Stimulated activated effector memory CD8-positive, alpha-beta T cell treated with anti-CD3 and anti-CD28 coated beads, Interleukin-12 subunit alpha, Interleukin-12 subunit beta, amount 100 ng/mL, for 72 hours (primary cell): ENCODE measurements at regions not wholly inside any gene's neighbourhood (a gene's known extent, or its start where the extent isn't known, plus 50 kb on each side); places are given as distances from the start of the nearest gene placed in this dataset.
A peak's percentile ranks its signal among the peaks of the same experiment; 100 is the strongest.

Experiments
- ATAC-seq: fragments of 150-1000 bp; cut with Tn5 transposase; 2 replicates; pipeline ENCODE4 v1.10.0; 2021
- DNase-seq, 2 donors: peaks; one replicate each; pipeline ENCODE4 v3.0.0; 2021 to 2022; ENCODE audit warnings: low spot score in 2 of 2
- H3K27ac Mint-ChIP-seq: one replicate; pipeline ENCODE4 v1.8.0; 2022; ENCODE audit warnings: mild to moderate bottlenecking, mixed read lengths
- H3K36me3 Mint-ChIP-seq: one replicate; pipeline ENCODE4 v1.8.0; 2022; ENCODE audit warnings: mild to moderate bottlenecking, mixed read lengths
- H3K4me1 Mint-ChIP-seq: one replicate; pipeline ENCODE4 v1.8.0; 2022; ENCODE audit warnings: mixed read lengths
- H3K4me3 Mint-ChIP-seq: one replicate; pipeline ENCODE4 v1.8.0; 2022; ENCODE audit warnings: mild to moderate bottlenecking, mixed read lengths
- H3K9me3 Mint-ChIP-seq: one replicate; pipeline ENCODE4 v1.8.0; 2022; ENCODE audit warnings: mixed read lengths

GRCh38 chr4:35965300-35965699 lies 279.0 kb downstream of the ARAP2 start:
- H3K4me1 Mint-ChIP-seq: peaks cover 12% of the 10 kb centered on the region
- no peaks in the 10 kb centered on the region for H3K36me3 Mint-ChIP-seq
- DNase-seq: no peak
- no peak overlapping the region for H3K27ac Mint-ChIP-seq
- no peak for ATAC-seq
- H3K4me3 Mint-ChIP-seq: no peak overlapping the region
- no peaks in the 10 kb centered on the region for H3K9me3 Mint-ChIP-seq

DNA sequence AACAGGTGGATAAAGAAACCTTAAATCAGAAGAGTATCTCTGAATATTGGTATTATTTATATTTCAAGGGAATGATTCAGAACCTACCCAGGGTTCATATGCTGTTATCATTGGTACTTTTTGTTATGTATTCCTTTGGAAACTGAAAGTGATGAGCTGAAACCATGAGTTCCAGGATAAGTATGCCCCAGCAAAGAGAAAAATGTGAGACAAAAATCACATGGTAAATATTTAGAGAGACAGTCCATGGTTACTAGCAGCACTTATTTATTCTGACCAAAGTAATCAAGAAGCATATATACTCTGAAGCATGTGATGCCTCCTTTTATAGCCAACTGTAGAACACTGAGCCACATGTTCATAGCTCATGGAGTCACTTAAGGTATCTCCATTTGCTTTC lies 277.7 kb downstream of the ARAP2 start:
- Mint-ChIP-seq H3K4me1 (peaks cover 17% of the 10 kb centered on the region), H3K36me3 (no peaks in the 10 kb centered on the region), H3K9me3 (no peaks in the 10 kb centered on the region), H3K27ac (no peak overlapping the region), H3K4me3 (no peak overlapping the region)
- no peak for DNase-seq
- no peak for ATAC-seq

DNA sequence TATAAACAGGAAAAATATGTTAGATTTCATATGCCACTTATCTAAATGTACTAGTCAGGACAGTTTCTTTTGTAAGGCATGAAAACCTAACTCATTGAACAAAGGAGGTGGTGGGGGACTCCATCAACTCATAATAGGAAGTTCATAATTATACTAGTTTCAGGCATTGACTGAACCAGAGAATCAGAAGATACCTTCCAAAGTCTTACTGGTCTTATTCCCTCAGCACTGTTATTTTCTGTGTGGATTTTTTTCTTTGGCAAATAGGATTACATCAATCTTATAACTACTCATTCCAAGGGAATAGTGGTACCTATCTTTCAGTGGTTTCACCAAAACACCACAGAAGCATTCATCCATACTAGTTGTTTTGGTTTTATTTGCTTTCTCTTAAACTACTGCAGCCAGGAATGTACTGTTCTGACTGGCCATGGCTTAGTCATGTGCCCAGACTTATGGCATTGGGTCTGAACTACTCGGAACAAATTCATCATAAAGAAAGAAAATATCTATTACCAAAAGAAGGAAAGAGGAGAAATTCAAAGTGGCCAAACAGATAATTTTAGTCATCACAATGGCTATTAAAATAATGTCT lies 273.9 kb downstream of the ARAP2 start:
- H3K36me3 Mint-ChIP-seq: no peaks in the 10 kb centered on the region
- no peak overlapping the region for H3K4me3 Mint-ChIP-seq
- DNase-seq (no peak), ATAC-seq (peak; percentile 92)
- no peak overlapping the region for H3K27ac Mint-ChIP-seq
- H3K9me3 Mint-ChIP-seq: no peaks in the 10 kb centered on the region
- H3K4me1 Mint-ChIP-seq: peaks cover 6% of the 10 kb centered on the region

- Mint-ChIP-seq H3K4me3 (no peak overlapping the region), H3K36me3 (no peaks in the 10 kb centered on the region), H3K9me3 (no peaks in the 10 kb centered on the region), H3K27ac (no peak overlapping the region), H3K4me1 (peaks cover 16% of the 10 kb centered on the region)
- ATAC-seq (no peak), DNase-seq (no peak)
Observed at GRCh38 chr4:35972814-35973213, 271.5 kb downstream of the ARAP2 start.

- peak; percentile 95 for ATAC-seq
- DNase-seq: no peak
- H3K4me3 Mint-ChIP-seq: no peak overlapping the region
- H3K9me3 Mint-ChIP-seq: no peaks in the 10 kb centered on the region
- H3K27ac Mint-ChIP-seq: peak overlapping the region; percentile 49
- peaks cover 12% of the 10 kb centered on the region for H3K4me1 Mint-ChIP-seq
- no peaks in the 10 kb centered on the region for H3K36me3 Mint-ChIP-seq
Observed at GRCh38 chr4:35975617-35976355, 268.5 kb downstream of the ARAP2 start.

DNA sequence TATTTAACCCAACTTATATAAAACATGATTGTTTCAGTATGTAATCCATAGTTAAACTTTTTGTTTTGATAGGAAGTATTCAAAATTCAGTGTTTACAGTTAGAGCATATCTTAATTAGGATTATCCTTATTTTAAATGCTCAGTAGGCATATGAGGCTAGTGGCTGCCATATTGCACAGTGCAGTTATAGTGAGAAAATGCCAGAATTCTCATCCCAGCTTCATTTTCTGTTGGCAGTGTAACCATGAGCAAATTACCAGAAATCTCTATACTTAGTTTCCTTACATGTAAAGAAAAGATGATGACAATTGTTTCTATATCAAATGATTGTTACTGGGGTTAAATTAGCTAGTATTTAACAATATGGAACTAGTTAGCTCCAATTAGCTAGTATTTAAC lies 265.8 kb downstream of the ARAP2 start:
- H3K36me3 Mint-ChIP-seq: no peaks in the 10 kb centered on the region
- no peak for ATAC-seq
- no peaks in the 10 kb centered on the region for H3K9me3 Mint-ChIP-seq
- H3K4me1 Mint-ChIP-seq: peaks cover 17% of the 10 kb centered on the region
- no peak overlapping the region for H3K4me3 Mint-ChIP-seq
- H3K27ac Mint-ChIP-seq: no peak overlapping the region
- DNase-seq: no peak

- no peak overlapping the region for H3K27ac Mint-ChIP-seq
- no peak for DNase-seq
Observed at GRCh38 chr4:35982318-35982717, 262.0 kb downstream of the ARAP2 start.

GRCh38 chr4:35986537-35986936 lies 257.8 kb downstream of the ARAP2 start:
- Mint-ChIP-seq H3K27ac (no peak overlapping the region), H3K9me3 (peaks cover 5% of the 10 kb centered on the region), H3K4me3 (no peak overlapping the region), H3K36me3 (no peaks in the 10 kb centered on the region), H3K4me1 (peaks cover 2% of the 10 kb centered on the region)
- ATAC-seq (no peak), DNase-seq (no peak)

More at GRCh38 chr4:35982318-35982717, 262.0 kb downstream of the ARAP2 start:
- no peak for ATAC-seq
- no peaks in the 10 kb centered on the region for H3K36me3 Mint-ChIP-seq
- peaks cover 7% of the 10 kb centered on the region for H3K4me1 Mint-ChIP-seq
- no peak overlapping the region for H3K4me3 Mint-ChIP-seq
- H3K9me3 Mint-ChIP-seq: peaks cover 5% of the 10 kb centered on the region

GRCh38 chr4:35993606-35994005 lies 250.7 kb downstream of the ARAP2 start:
- no peak for ATAC-seq
- Mint-ChIP-seq H3K9me3 (no peaks in the 10 kb centered on the region), H3K27ac (no peak overlapping the region), H3K4me1 (no peaks in the 10 kb centered on the region), H3K4me3 (no peak overlapping the region), H3K36me3 (no peaks in the 10 kb centered on the region)
- no peak for DNase-seq

DNA sequence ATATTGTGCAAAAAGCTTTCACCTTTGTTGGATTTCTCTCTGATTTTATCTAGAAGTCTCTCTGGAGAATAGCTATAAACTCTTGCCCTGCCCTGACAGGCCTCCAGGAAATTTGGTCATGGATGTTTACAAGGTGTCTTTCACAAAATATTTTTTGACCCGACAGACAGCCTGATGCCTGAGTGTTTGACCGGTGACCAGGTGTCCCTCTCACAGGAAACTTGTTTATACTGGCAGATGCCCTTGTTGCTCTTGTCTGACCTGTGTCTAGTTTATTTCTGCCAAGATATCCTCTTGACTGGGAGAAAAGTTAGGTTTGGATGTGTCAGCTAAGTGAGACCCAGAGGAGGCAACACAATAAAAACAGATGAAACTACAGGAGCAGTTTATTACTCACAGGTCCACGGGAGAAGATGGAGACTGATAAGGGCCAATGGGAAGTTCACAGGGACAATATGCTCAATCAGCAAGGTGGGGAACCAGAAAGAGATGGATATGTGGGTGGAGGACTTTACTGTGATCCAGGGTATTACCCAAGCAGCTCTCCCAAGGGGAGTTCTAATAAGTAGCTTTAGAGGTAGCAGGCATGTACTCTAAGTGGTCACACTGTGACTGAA lies 243.3 kb downstream of the ARAP2 start:
- Mint-ChIP-seq H3K4me1 (no peaks in the 10 kb centered on the region), H3K9me3 (no peaks in the 10 kb centered on the region), H3K4me3 (no peak overlapping the region), H3K36me3 (no peaks in the 10 kb centered on the region), H3K27ac (no peak overlapping the region)
- DNase-seq (no peak), ATAC-seq (no peak)

GRCh38 chr4:36003051-36003450 lies 241.3 kb downstream of the ARAP2 start:
- H3K9me3 Mint-ChIP-seq: no peaks in the 10 kb centered on the region
- ATAC-seq (no peak), DNase-seq (no peak)
- no peaks in the 10 kb centered on the region for H3K36me3 Mint-ChIP-seq
- H3K4me3 Mint-ChIP-seq: no peak overlapping the region
- no peaks in the 10 kb centered on the region for H3K4me1 Mint-ChIP-seq
- peak overlapping the region; percentile 46 for H3K27ac Mint-ChIP-seq

GRCh38 chr4:36004204-36004851 lies 240.0 kb downstream of the ARAP2 start:
- Mint-ChIP-seq H3K36me3 (no peaks in the 10 kb centered on the region), H3K4me3 (no peak overlapping the region), H3K27ac (no peak overlapping the region), H3K9me3 (no peaks in the 10 kb centered on the region), H3K4me1 (no peaks in the 10 kb centered on the region)
- DNase-seq (no peak), ATAC-seq (no peak)

DNA sequence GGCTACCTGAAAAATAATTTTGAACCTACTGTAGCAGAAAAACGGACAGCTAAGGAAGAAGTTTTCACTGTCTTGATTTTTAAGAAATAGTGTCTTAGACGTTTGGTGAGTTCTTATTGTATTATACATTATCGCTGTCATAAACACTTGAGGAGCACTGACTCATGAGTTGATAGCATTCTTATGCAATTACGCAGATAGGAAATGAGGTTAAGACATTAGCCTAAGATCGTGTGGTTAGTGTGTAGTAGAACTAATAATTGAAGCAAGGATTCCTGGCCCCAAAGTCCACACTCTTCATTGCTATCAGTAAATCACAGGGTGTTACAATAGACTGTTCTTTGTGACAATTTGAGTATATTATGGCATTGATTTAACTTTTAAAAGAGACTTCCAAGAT lies 238.1 kb downstream of the ARAP2 start:
- no peak for DNase-seq
- H3K9me3 Mint-ChIP-seq: no peaks in the 10 kb centered on the region
- no peak overlapping the region for H3K4me3 Mint-ChIP-seq
- no peaks in the 10 kb centered on the region for H3K4me1 Mint-ChIP-seq
- no peak overlapping the region for H3K27ac Mint-ChIP-seq
- H3K36me3 Mint-ChIP-seq: no peaks in the 10 kb centered on the region
- ATAC-seq: no peak

- DNase-seq (no peak), ATAC-seq (no peak)
- Mint-ChIP-seq H3K27ac (no peak overlapping the region), H3K4me3 (no peak overlapping the region), H3K9me3 (no peaks in the 10 kb centered on the region), H3K4me1 (no peaks in the 10 kb centered on the region), H3K36me3 (no peaks in the 10 kb centered on the region)
Observed at GRCh38 chr4:36010397-36010929, 233.9 kb downstream of the ARAP2 start.

GRCh38 chr4:36011381-36011780 lies 232.9 kb downstream of the ARAP2 start:
- no peaks in the 10 kb centered on the region for H3K9me3 Mint-ChIP-seq

More at GRCh38 chr4:36011381-36011780, 232.9 kb downstream of the ARAP2 start:
- no peaks in the 10 kb centered on the region for H3K4me1 Mint-ChIP-seq
- DNase-seq (no peak), ATAC-seq (no peak)
- no peaks in the 10 kb centered on the region for H3K36me3 Mint-ChIP-seq
- H3K4me3 Mint-ChIP-seq: no peak overlapping the region
- H3K27ac Mint-ChIP-seq: no peak overlapping the region
